GM12875 (cell line): ENCODE measurements at regions not wholly inside any gene's neighbourhood (a gene's known extent, or its start where the extent isn't known, plus 50 kb on each side); places are given as distances from the start of the nearest gene placed in this dataset.

ENCODE experiments used
- H3K4me3 ChIP-seq: one replicate; pipeline ENCODE4 v1.5.1; 2011; ENCODE audit warnings: low read depth, low read length, control low read depth
- CTCF ChIP-seq: IDR thresholded peaks from 2 replicates; pipeline ENCODE4 v1.5.1; 2011; ENCODE audit warnings: low read depth, mild to moderate bottlenecking, control low read depth, inconsistent platforms, low read length, moderate library complexity, borderline replicate concordance; ENCODE audit not compliant: insufficient read depth

- no peak for TF ChIP-seq CTCF
- no peak overlapping the region for H3K4me3 ChIP-seq
Measured at GRCh38 chr2:24439971-24440340, 51.1 kb upstream of the NCOA1 start.

- no peak overlapping the region for H3K4me3 ChIP-seq
- TF ChIP-seq CTCF = no peak
Measured at GRCh38 chr2:24439280-24439970, 51.6 kb upstream of the NCOA1 start.

GRCh38 chr2:24438106-24438505 is 52.9 kb upstream of the NCOA1 start:
- TF ChIP-seq CTCF = no peak
- no peak overlapping the region for H3K4me3 ChIP-seq

- no peak overlapping the region for H3K4me3 ChIP-seq
- no peak for TF ChIP-seq CTCF
Measured at GRCh38 chr2:24435391-24436316, 55.4 kb upstream of the NCOA1 start.

GRCh38 chr2:24434541-24434940 is 56.5 kb upstream of the NCOA1 start:
- TF ChIP-seq CTCF = no peak
- no peak overlapping the region for H3K4me3 ChIP-seq

- TF ChIP-seq CTCF = no peak
- H3K4me3 ChIP-seq = no peak overlapping the region
Measured at GRCh38 chr2:24432735-24433134, 58.3 kb upstream of the NCOA1 start.
